Progenitor cell of endocrine pancreas (in vitro differentiated cells): ENCODE measurements at regions not wholly inside any gene's neighbourhood (a gene's known extent, or its start where the extent isn't known, plus 50 kb on each side); places are given as distances from the start of the nearest gene placed in this dataset.

Source experiments
- DNase-seq: peaks from one replicate; pipeline ENCODE4 v3.0.0; 2021; ENCODE audit warnings: low spot score; ENCODE audit not compliant: unreplicated experiment
- H3K27ac Mint-ChIP-seq: 2 replicates; pipeline ENCODE4 v1.8.0; 2021; ENCODE audit warnings: mild to moderate bottlenecking, moderate library complexity, mixed read lengths
- H3K27me3 Mint-ChIP-seq: 2 replicates; pipeline ENCODE4 v1.8.0; 2021; ENCODE audit warnings: mixed read lengths
- H3K36me3 Mint-ChIP-seq: 2 replicates; pipeline ENCODE4 v1.8.0; 2022; ENCODE audit warnings: mixed read lengths; ENCODE audit not compliant: insufficient read depth
- H3K4me1 Mint-ChIP-seq: 2 replicates; pipeline ENCODE4 v1.8.0; 2021; ENCODE audit warnings: low read depth, mixed read lengths
- H3K4me3 Mint-ChIP-seq: 2 replicates; pipeline ENCODE4 v1.8.0; 2021; ENCODE audit warnings: low read depth, mild to moderate bottlenecking, moderate library complexity, mixed read lengths
- H3K9me3 Mint-ChIP-seq: 2 replicates; pipeline ENCODE4 v1.8.0; 2021; ENCODE audit warnings: low read depth, mixed read lengths
- TF ChIP-seq, protein P1 (sequence below): fragments of 200-600 bp; sonication (generic); IDR thresholded peaks from one replicate; pipeline ENCODE4 v1.5.0; 2021; ENCODE audit warnings: antibody characterized with exemption, mild to moderate bottlenecking; ENCODE audit not compliant: unreplicated experiment

DNA sequence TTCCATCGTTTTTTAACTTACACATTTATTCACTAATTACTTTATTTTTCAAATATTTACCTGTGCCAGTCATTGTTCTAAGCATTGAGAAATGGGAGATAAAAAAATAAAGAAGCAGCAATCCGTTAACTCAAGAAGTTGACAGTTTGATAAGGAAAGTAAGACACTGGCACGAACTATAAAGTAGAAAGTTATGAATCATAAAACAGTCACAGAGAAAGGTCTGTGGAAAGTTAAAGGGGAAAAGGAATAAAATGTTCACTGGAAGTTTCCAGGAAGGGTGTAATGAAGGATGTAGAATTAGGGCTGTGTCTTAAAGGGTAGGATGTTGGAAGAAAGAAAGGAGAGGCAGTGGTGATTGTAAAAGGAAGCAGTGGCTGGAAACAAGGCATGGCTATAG is 118.9 kb downstream of the RDH14 start:
- Mint-ChIP-seq H3K4me1 (peaks cover 2% of the 10 kb centered on the region), H3K9me3 (no peaks in the 10 kb centered on the region), H3K27ac (no peak overlapping the region), H3K4me3 (no peak overlapping the region), H3K36me3 (no peaks in the 10 kb centered on the region), H3K27me3 (peaks cover 15% of the 10 kb centered on the region)
- DNase-seq, result no peak
- TF ChIP-seq, protein P1, sequence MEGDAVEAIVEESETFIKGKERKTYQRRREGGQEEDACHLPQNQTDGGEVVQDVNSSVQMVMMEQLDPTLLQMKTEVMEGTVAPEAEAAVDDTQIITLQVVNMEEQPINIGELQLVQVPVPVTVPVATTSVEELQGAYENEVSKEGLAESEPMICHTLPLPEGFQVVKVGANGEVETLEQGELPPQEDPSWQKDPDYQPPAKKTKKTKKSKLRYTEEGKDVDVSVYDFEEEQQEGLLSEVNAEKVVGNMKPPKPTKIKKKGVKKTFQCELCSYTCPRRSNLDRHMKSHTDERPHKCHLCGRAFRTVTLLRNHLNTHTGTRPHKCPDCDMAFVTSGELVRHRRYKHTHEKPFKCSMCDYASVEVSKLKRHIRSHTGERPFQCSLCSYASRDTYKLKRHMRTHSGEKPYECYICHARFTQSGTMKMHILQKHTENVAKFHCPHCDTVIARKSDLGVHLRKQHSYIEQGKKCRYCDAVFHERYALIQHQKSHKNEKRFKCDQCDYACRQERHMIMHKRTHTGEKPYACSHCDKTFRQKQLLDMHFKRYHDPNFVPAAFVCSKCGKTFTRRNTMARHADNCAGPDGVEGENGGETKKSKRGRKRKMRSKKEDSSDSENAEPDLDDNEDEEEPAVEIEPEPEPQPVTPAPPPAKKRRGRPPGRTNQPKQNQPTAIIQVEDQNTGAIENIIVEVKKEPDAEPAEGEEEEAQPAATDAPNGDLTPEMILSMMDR, result no peak

DNA sequence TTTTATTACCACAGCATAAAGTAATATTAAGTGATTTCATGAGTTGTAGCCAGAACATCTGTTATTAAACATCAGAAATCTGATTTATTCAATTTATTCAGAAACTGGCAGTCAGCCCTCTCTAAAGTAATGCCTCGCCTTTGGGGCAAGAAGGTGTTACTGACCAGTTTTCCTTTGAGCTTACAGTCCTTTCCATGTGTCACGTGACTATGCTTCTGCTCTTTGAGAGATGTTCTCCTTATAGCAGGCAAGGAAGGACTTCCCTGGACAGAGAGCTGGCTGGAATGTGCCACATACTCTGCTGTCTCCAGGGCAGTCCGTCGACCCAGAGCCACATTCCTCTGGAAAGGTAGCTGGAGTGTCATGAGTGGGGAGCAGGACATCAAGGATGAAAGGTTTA is 119.7 kb downstream of the RDH14 start:
- DNase-seq, result no peak
- TF ChIP-seq, protein P1, result no peak
- Mint-ChIP-seq H3K4me1 (peaks cover 2% of the 10 kb centered on the region), H3K4me3 (no peak overlapping the region), H3K27me3 (peaks cover 15% of the 10 kb centered on the region), H3K36me3 (no peaks in the 10 kb centered on the region), H3K9me3 (no peaks in the 10 kb centered on the region), H3K27ac (no peak overlapping the region)

DNA sequence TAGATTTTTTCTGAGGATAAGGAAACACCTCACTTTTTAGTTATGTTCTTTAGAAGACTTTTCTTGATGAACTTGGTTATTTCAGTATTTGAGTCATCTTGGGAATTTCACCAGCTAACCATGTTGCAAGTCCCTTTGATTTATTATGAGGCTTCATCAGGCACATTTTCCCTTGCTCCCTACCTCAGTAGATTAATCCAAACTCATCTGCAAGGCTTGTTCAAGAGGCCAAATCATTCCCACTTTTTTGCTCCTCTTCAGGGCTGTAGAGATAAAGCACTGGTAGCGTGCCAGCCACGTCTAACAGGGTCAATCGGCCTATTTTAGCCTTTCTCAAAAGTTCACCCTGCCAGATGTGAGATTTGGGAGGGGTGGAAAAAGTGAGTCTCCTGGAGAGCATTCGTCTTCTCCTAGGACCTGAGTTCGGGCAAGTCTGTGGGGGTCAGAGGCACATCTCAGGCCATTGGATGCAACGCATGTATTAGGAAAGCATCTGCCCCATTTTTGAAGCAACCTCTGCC is 120.3 kb downstream of the RDH14 start:
- no peak for DNase-seq
- TF ChIP-seq, protein P1, result no peak

DNA sequence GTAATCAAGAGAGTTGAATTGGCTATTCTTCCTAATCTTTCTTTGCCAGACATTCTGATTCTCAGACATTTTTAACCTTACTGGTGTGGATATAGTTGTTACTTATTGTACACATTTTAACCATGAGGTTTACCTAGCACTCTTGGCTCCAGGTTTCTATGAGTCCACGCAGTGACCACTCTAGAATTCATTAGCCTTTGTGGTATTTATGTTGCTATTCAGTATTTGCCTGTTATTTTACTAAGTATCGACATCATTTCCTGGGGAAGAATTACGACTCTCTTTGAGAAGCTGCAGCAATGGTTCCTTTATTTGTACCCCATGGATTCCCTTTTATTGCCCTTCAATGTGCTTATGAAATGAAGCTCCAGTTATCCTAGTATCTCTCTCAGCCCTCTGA is 120.7 kb downstream of the RDH14 start:
- no peaks in the 10 kb centered on the region for H3K36me3 Mint-ChIP-seq
- no peak overlapping the region for H3K4me3 Mint-ChIP-seq
- H3K4me1 Mint-ChIP-seq, result peaks cover 2% of the 10 kb centered on the region
- no peaks in the 10 kb centered on the region for H3K9me3 Mint-ChIP-seq
- peaks cover 15% of the 10 kb centered on the region for H3K27me3 Mint-ChIP-seq
- TF ChIP-seq, protein P1, result no peak
- no peak overlapping the region for H3K27ac Mint-ChIP-seq
- no peak for DNase-seq

More for the DNA sequence above, 120.3 kb downstream of the RDH14 start:
- Mint-ChIP-seq H3K27me3 (peaks cover 15% of the 10 kb centered on the region), H3K36me3 (no peaks in the 10 kb centered on the region), H3K4me1 (peaks cover 2% of the 10 kb centered on the region), H3K9me3 (no peaks in the 10 kb centered on the region), H3K4me3 (no peak overlapping the region), H3K27ac (no peak overlapping the region)

DNA sequence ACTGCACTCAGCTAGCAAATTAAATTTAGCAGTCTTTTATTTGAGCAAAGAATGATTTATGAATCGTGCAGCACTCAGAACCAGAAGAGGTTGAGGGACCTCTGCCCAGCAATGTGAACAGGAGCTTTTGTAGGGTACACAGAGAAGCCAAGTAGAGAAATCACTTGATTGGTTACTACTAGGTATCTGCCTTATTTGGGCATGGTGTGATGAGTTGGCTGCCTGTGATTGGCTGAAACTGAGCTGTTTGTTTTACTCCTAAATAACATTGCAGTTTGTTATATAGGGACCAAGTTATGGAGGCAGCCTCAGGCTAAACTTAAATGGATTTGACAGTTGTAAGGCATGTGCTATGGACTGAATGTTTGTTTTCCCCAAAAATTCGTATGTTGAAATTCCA is 122.5 kb downstream of the RDH14 start:
- Mint-ChIP-seq H3K27me3 (peaks cover 9% of the 10 kb centered on the region), H3K36me3 (no peaks in the 10 kb centered on the region), H3K4me1 (peaks cover 4% of the 10 kb centered on the region), H3K9me3 (no peaks in the 10 kb centered on the region), H3K4me3 (no peak overlapping the region), H3K27ac (no peak overlapping the region)
- no peak for DNase-seq
- TF ChIP-seq, protein P1, result no peak
